ENCODE measurements at regions not wholly inside any gene's neighbourhood (a gene's known extent, or its start where the extent isn't known, plus 50 kb on each side); places are given as distances from the start of the nearest gene placed in this dataset.
A peak's percentile ranks its signal among the peaks of the same experiment; 100 is the strongest.

- DNase-seq (ENCODE audit: low read depth), result no peak
- H3K4me3 ChIP-seq (ENCODE audit: low read depth, low read length), result no peak overlapping the region
- TF ChIP-seq CTCF (IDR thresholded peaks at IDR 0.05; ENCODE audit: control insufficient read depth, extremely low read depth, insufficient read depth), result no peak
Measured at GRCh38 chr2:180145163-180145562, 138.1 kb upstream of the CWC22 start.

GRCh38 chr2:180144338-180144813 is 137.3 kb upstream of the CWC22 start:
- H3K4me3 ChIP-seq (ENCODE audit: low read depth, low read length), result no peak overlapping the region
- no peak for TF ChIP-seq CTCF (IDR thresholded peaks at IDR 0.05; ENCODE audit: control insufficient read depth, extremely low read depth, insufficient read depth)
- no peak for DNase-seq (ENCODE audit: low read depth)

GRCh38 chr2:180143633-180144337 is 136.7 kb upstream of the CWC22 start:
- no peak for TF ChIP-seq CTCF (IDR thresholded peaks at IDR 0.05; ENCODE audit: control insufficient read depth, extremely low read depth, insufficient read depth)
- no peak overlapping the region for H3K4me3 ChIP-seq (ENCODE audit: low read depth, low read length)
- no peak for DNase-seq (ENCODE audit: low read depth)

- TF ChIP-seq CTCF (IDR thresholded peaks at IDR 0.05; ENCODE audit: control insufficient read depth, extremely low read depth, insufficient read depth), result no peak
- H3K4me3 ChIP-seq (ENCODE audit: low read depth, low read length), result no peak overlapping the region
- peak; percentile 90 for DNase-seq (ENCODE audit: low read depth)
Measured at GRCh38 chr2:180141600-180141999, 134.5 kb upstream of the CWC22 start.

- TF ChIP-seq CTCF (IDR thresholded peaks at IDR 0.05; ENCODE audit: control insufficient read depth, extremely low read depth, insufficient read depth), result no peak
- no peak overlapping the region for H3K4me3 ChIP-seq (ENCODE audit: low read depth, low read length)
- DNase-seq (ENCODE audit: low read depth), result no peak
Measured at GRCh38 chr2:180133736-180134135, 126.6 kb upstream of the CWC22 start.

DNA sequence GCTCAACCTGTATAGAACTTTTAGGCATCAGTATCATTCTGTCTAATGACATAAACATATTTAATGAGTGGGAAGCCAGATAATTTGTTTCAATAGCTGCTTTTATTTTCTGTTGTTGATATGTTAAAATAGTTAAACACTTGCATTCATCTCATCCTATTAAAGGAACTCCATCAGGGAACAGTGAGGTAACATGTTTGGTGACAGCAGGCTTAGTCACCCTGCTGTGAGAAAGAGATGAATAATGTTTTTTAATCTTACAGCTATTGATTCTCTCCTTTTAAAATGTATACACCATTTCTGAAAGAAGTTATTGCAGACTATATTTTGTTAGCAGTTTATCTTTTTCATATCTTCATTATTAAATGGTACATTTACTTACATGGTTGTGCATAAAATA is 123.3 kb upstream of the CWC22 start:
- TF ChIP-seq CTCF (IDR thresholded peaks at IDR 0.05; ENCODE audit: control insufficient read depth, extremely low read depth, insufficient read depth), result no peak
- no peak for DNase-seq (ENCODE audit: low read depth)
- no peak overlapping the region for H3K4me3 ChIP-seq (ENCODE audit: low read depth, low read length)

GRCh38 chr2:180128861-180129260 is 121.8 kb upstream of the CWC22 start:
- H3K4me3 ChIP-seq (ENCODE audit: low read depth, low read length), result no peak overlapping the region

More at GRCh38 chr2:180128861-180129260, 121.8 kb upstream of the CWC22 start:
- DNase-seq (ENCODE audit: low read depth), result no peak
- no peak for TF ChIP-seq CTCF (IDR thresholded peaks at IDR 0.05; ENCODE audit: control insufficient read depth, extremely low read depth, insufficient read depth)
